Testis (tissue), 2 donors: ENCODE measurements at regions not wholly inside any gene's neighbourhood (a gene's known extent, or its start where the extent isn't known, plus 50 kb on each side); places are given as distances from the start of the nearest gene placed in this dataset.

ENCODE experiments used
- DNase-seq: peaks from one replicate; pipeline ENCODE4 v3.0.0-alpha.2; 2019
- H3K27ac ChIP-seq, 2 donors: fragments of 200-600 bp; sonication (generic); one replicate each; pipeline ENCODE4 v1.5.1; 2019
- H3K27me3 ChIP-seq: fragments of 200-600 bp; sonication (generic); one replicate; pipeline ENCODE4 v1.5.1; 2019
- H3K36me3 ChIP-seq: fragments of 200-600 bp; sonication (generic); one replicate; pipeline ENCODE4 v1.5.1; 2017; ENCODE audit warnings: low read depth; ENCODE audit errors: missing control alignments
- H3K4me1 ChIP-seq: fragments of 200-600 bp; sonication (generic); one replicate; pipeline ENCODE4 v1.5.1; 2019
- H3K4me3 ChIP-seq, 2 donors: fragments of 200-600 bp; sonication (generic); one replicate each; pipeline ENCODE4 v1.5.1; 2017 to 2019
- H3K9me3 ChIP-seq: fragments of 200-600 bp; sonication (generic); one replicate; pipeline ENCODE4 v1.5.1; 2017
- POLR2A ChIP-seq: fragments of 450-650 bp; IDR thresholded peaks from one replicate; pipeline ENCODE4 v1.6.1; 2017; ENCODE audit warnings: antibody characterized with exemption, mild to moderate bottlenecking, moderate library complexity
- WGBS, 2 donors: methylation state at CpG; one replicate each; pipeline ENCODE4 v1.1.5; 2018; 5-methylcytosine and 5-hydroxymethylcytosine counted together
- intact Hi-C: fragments of 100-400 bp; cut with DNase I; formaldehyde crosslinking; loops from one replicate; pipeline ENCODE4 v1.15.1; 2023; ENCODE audit warnings: low total_unique reads
- TF ChIP-seq, protein P1 (sequence below), 3 experiments: fragments of 450-650 bp in 2 of 3; fragments of 200-600 bp in 1 of 3; sonication (generic) in 1 of 3; IDR thresholded peaks; one replicate each; pipeline ENCODE4 v1.5.1; 2016 to 2019; ENCODE audit warnings: antibody characterized with exemption in 3 of 3, mild to moderate bottlenecking in 2 of 3, moderate library complexity in 1 of 3

DNA sequence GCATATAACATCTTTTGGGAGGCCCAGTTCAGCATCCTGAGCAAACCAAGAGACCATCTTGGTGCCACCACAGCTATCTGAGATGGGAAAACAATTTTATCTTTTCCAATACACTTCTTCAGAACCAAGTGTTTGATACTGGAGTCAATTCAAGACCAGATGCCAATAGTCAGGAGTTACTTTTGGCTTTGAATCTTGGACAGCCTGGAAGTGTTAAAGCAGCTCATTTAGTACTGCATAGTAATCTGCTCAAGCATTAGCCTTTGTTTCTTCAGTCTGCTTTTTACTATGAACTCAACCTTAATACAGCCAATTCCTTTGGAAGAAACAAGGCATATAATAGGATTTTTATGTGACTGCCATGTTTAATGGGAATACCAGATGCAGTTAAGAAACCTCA, 81.9 kb upstream of the TSPAN8 start:
- Histone ChIP-seq H3K4me3 (no peak overlapping the region), H3K9me3 (no peaks in the 10 kb centered on the region), H3K36me3 (no peaks in the 10 kb centered on the region), H3K27ac (no peak overlapping the region), H3K27me3 (no peaks in the 10 kb centered on the region), H3K4me1 (no peaks in the 10 kb centered on the region)
- DNase-seq: no peak
- no peak for TF ChIP-seq POLR2A
- TF ChIP-seq, protein P1, sequence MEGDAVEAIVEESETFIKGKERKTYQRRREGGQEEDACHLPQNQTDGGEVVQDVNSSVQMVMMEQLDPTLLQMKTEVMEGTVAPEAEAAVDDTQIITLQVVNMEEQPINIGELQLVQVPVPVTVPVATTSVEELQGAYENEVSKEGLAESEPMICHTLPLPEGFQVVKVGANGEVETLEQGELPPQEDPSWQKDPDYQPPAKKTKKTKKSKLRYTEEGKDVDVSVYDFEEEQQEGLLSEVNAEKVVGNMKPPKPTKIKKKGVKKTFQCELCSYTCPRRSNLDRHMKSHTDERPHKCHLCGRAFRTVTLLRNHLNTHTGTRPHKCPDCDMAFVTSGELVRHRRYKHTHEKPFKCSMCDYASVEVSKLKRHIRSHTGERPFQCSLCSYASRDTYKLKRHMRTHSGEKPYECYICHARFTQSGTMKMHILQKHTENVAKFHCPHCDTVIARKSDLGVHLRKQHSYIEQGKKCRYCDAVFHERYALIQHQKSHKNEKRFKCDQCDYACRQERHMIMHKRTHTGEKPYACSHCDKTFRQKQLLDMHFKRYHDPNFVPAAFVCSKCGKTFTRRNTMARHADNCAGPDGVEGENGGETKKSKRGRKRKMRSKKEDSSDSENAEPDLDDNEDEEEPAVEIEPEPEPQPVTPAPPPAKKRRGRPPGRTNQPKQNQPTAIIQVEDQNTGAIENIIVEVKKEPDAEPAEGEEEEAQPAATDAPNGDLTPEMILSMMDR (IDR thresholded peaks at IDR 0.05): no peak
- intact Hi-C loops: no loop called here

GRCh38 chr12:71237128-71237527, 79.3 kb upstream of the TSPAN8 start:
- Histone ChIP-seq H3K4me1 (no peaks in the 10 kb centered on the region), H3K27ac (no peak overlapping the region), H3K36me3 (no peaks in the 10 kb centered on the region), H3K9me3 (no peaks in the 10 kb centered on the region), H3K27me3 (no peaks in the 10 kb centered on the region), H3K4me3 (no peak overlapping the region)
- 91 to 98% methylated on average over 4 of the region's 4 CpGs for WGBS, 2 donors
- no peak for DNase-seq
- no peak for TF ChIP-seq POLR2A
- TF ChIP-seq, protein P1 (IDR thresholded peaks at IDR 0.05): no peak
- intact Hi-C loops: no loop called here

DNA sequence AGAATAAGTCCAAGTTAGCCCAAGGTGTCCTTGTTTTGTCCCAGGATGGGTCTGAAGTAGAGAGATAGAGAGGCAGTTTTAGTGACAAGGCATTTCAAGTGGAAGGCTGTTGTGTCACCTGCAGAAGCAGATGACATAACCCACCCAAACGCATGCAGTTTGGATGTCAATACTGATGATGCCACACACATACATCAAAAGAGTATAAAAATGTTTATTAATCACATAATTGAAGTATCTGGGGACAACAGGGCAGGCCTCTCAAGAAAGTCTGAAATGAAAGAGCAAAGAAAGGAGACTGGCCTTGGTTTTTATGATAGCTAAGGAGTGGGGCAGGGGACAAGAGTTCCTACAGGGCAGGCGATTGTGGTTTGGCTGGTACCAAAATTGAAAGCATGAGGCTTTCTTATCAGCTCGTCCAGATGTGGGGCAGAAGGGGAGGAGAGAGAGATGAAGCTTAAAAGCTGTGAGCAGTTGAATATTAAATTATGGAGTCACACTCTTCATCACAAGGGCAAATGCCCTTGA, 78.4 kb upstream of the TSPAN8 start:
- WGBS, 2 donors: 73 to 87% methylated on average over 3 of the region's 3 CpGs
- Histone ChIP-seq H3K36me3 (no peaks in the 10 kb centered on the region), H3K27me3 (no peaks in the 10 kb centered on the region), H3K4me3 (no peak overlapping the region), H3K27ac (no peak overlapping the region), H3K4me1 (no peaks in the 10 kb centered on the region), H3K9me3 (no peaks in the 10 kb centered on the region)
- no peak for TF ChIP-seq POLR2A
- TF ChIP-seq, protein P1 (IDR thresholded peaks at IDR 0.05): no peak
- intact Hi-C loops: no loop called here
- DNase-seq: no peak

DNA sequence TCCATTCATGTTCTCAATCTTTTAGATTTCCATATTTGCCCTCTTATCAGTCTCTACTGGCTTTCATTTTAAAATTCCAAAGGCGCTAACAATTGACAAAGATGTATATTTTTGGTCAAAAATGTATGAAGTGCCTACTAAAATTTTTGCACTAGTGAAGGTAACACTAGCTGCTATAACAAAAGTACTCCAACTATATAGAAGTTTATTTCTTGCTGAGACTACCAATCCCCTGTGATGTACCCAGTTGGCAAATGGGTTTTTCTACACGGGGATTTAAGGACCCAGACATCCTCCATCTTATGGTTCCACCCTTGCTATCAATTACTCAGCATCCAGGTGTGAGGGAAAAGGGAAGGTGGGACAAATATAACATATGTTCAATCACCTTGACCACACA, 75.3 kb upstream of the TSPAN8 start:
- Histone ChIP-seq H3K4me1 (no peaks in the 10 kb centered on the region), H3K9me3 (no peaks in the 10 kb centered on the region), H3K36me3 (no peaks in the 10 kb centered on the region), H3K27me3 (no peaks in the 10 kb centered on the region), H3K27ac (no peak overlapping the region), H3K4me3 (no peak overlapping the region)
- intact Hi-C loops: no loop called here
- TF ChIP-seq, protein P1 (IDR thresholded peaks at IDR 0.05): no peak
- no peak for TF ChIP-seq POLR2A
- WGBS, 2 donors: 80 to 83% methylated on average over 2 of the region's 2 CpGs
- no peak for DNase-seq

DNA sequence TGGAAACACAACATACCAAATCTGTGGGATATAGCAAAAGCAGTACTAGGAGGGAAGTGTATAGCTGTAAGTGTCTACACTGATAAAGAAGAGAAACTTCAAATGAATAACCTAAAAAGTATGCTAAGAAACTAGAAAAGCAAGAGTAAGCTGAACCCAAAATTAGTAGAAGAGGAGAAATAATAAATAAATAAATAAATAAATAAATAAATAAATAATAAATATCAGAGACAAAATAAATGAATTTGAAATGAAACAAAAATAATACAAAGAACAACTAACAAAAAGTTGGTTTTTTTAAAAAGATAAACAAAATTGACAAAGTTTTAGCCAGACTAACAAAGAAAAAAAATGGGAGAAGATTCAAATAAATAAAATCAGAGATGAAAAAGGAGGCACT, 72.7 kb upstream of the TSPAN8 start:
- intact Hi-C loops: no loop called here
- H3K4me3 ChIP-seq: no peak overlapping the region
- no peak for DNase-seq
- H3K36me3 ChIP-seq: no peaks in the 10 kb centered on the region
- H3K9me3 ChIP-seq: no peaks in the 10 kb centered on the region
- no peak for TF ChIP-seq POLR2A
- TF ChIP-seq, protein P1 (IDR thresholded peaks at IDR 0.05): no peak
- no peak overlapping the region for H3K27ac ChIP-seq
- no peaks in the 10 kb centered on the region for H3K4me1 ChIP-seq
- no peaks in the 10 kb centered on the region for H3K27me3 ChIP-seq
